ENCODE measurements at regions not wholly inside any gene's neighbourhood (a gene's known extent, or its start where the extent isn't known, plus 50 kb on each side); places are given as distances from the start of the nearest gene placed in this dataset.

DNA sequence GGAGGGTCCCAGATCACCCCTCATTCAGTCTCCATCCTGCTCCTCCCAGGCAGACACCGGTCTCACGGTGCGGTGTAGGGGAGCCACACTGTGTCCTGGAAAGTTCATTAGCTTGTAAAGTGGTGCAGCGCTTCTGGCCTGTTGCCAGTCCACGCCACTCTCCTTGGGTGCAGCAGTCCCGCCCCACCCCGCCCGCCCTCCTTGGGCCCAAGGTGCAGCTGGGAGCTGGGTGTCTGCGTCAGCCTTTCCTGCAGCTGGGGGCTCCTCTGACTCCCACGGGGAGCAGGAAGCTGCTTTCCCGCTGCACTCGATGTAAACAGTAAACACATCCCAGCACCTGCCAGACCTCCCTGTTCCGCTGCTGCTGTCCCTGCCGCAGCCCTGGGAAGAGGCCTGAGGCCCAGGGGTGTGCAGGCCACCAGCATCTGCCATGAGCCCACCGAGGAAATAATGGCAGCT, 53.8 kb upstream of the ASB18 start:
- H3K27ac Mint-ChIP-seq: no peak overlapping the region
- peaks cover 0 to 6% (median 2%) of the 10 kb centered on the region in 7 donors for H3K9me3 Mint-ChIP-seq
- no peak for DNase-seq
- Histone ChIP-seq H3K4me1 (ENCODE audit: control insufficient read depth, insufficient read depth, low read length, poor library complexity, severe bottlenecking) (no peaks in the 10 kb centered on the region), H3K27ac (ENCODE audit: insufficient read depth, low read length, poor library complexity, severe bottlenecking) (no peak overlapping the region), H3K36me3 (ENCODE audit: control insufficient read depth, insufficient read depth, low read length) (no peaks in the 10 kb centered on the region), H3K27me3 (ENCODE audit: control insufficient read depth, insufficient read depth, low read length) (no peaks in the 10 kb centered on the region), H3K9me3 (ENCODE audit: control insufficient read depth in 2 of 2, low read length in 2 of 2) (peaks cover 0 to 2% of the 10 kb centered on the region in 2 experiments), H3K4me3 (ENCODE audit: low read depth, low read length) (no peak overlapping the region)
- H3K36me3 Mint-ChIP-seq: no peaks in the 10 kb centered on the region
- H3K27me3 Mint-ChIP-seq: no peaks in the 10 kb centered on the region
- no peak overlapping the region for H3K4me3 Mint-ChIP-seq
- H3K4me1 Mint-ChIP-seq: no peaks in the 10 kb centered on the region
- ATAC-seq (ENCODE audit: low read depth in 2 of 2): no peak

GRCh38 chr2:236318401-236318800, 54.2 kb upstream of the ASB18 start:
- Mint-ChIP-seq H3K4me3 (no peak overlapping the region), H3K27ac (no peak overlapping the region), H3K4me1 (no peaks in the 10 kb centered on the region), H3K36me3 (no peaks in the 10 kb centered on the region), H3K9me3 (peaks cover 0 to 6% (median 2%) of the 10 kb centered on the region in 7 donors), H3K27me3 (no peaks in the 10 kb centered on the region)
- no peak overlapping the region for H3K4me3 ChIP-seq (ENCODE audit: low read depth, low read length)
- H3K4me1 ChIP-seq (ENCODE audit: control insufficient read depth, insufficient read depth, low read length, poor library complexity, severe bottlenecking): no peaks in the 10 kb centered on the region
- H3K36me3 ChIP-seq (ENCODE audit: control insufficient read depth, insufficient read depth, low read length): no peaks in the 10 kb centered on the region
- no peak for ATAC-seq (ENCODE audit: low read depth in 2 of 2)
- no peaks in the 10 kb centered on the region for H3K9me3 ChIP-seq (ENCODE audit: control insufficient read depth in 2 of 2, low read length in 2 of 2)
- DNase-seq: no peak
- H3K27me3 ChIP-seq (ENCODE audit: control insufficient read depth, insufficient read depth, low read length): no peaks in the 10 kb centered on the region
- no peak overlapping the region for H3K27ac ChIP-seq (ENCODE audit: insufficient read depth, low read length, poor library complexity, severe bottlenecking)

GRCh38 chr2:236319036-236319435, 54.8 kb upstream of the ASB18 start:
- H3K9me3 ChIP-seq (ENCODE audit: control insufficient read depth in 2 of 2, low read length in 2 of 2): no peaks in the 10 kb centered on the region
- ATAC-seq (ENCODE audit: low read depth in 2 of 2): no peak
- Mint-ChIP-seq H3K9me3 (peaks cover 0 to 2% (median 0%) of the 10 kb centered on the region in 7 donors), H3K27ac (no peak overlapping the region), H3K27me3 (no peaks in the 10 kb centered on the region), H3K4me3 (no peak overlapping the region), H3K36me3 (no peaks in the 10 kb centered on the region), H3K4me1 (no peaks in the 10 kb centered on the region)
- no peak overlapping the region for H3K27ac ChIP-seq (ENCODE audit: insufficient read depth, low read length, poor library complexity, severe bottlenecking)
- H3K27me3 ChIP-seq (ENCODE audit: control insufficient read depth, insufficient read depth, low read length): no peaks in the 10 kb centered on the region
- no peak for DNase-seq
- no peaks in the 10 kb centered on the region for H3K36me3 ChIP-seq (ENCODE audit: control insufficient read depth, insufficient read depth, low read length)
- H3K4me3 ChIP-seq (ENCODE audit: low read depth, low read length): no peak overlapping the region
- H3K4me1 ChIP-seq (ENCODE audit: control insufficient read depth, insufficient read depth, low read length, poor library complexity, severe bottlenecking): no peaks in the 10 kb centered on the region

DNA sequence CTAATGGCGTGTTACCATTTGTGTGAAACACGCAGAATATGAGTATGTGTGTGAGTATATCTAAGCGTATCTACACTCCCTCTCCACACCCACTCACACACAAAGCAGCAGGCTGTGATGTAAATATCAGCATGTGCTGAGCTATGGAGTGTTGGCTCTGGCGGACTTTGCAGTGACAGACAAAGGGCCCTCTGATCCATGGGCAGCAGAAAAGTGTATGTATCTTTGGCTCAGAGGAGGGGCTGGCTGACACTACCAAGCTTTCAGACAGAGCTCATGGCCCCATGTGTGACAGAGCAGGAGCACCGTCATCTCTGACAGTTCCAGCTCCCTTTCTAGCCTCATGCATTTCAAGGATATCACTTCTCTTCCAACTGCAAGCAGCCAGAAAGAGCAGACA, 57.2 kb upstream of the ASB18 start:
- Histone ChIP-seq H3K4me3 (ENCODE audit: low read depth, low read length) (no peak overlapping the region), H3K9me3 (ENCODE audit: control insufficient read depth in 2 of 2, low read length in 2 of 2) (no peaks in the 10 kb centered on the region), H3K27me3 (ENCODE audit: control insufficient read depth, insufficient read depth, low read length) (no peaks in the 10 kb centered on the region), H3K27ac (ENCODE audit: insufficient read depth, low read length, poor library complexity, severe bottlenecking) (no peak overlapping the region), H3K4me1 (ENCODE audit: control insufficient read depth, insufficient read depth, low read length, poor library complexity, severe bottlenecking) (no peaks in the 10 kb centered on the region), H3K36me3 (ENCODE audit: control insufficient read depth, insufficient read depth, low read length) (no peaks in the 10 kb centered on the region)
- no peak overlapping the region for H3K4me3 Mint-ChIP-seq
- H3K9me3 Mint-ChIP-seq: no peaks in the 10 kb centered on the region
- no peaks in the 10 kb centered on the region for H3K36me3 Mint-ChIP-seq
- DNase-seq: no peak
- no peaks in the 10 kb centered on the region for H3K27me3 Mint-ChIP-seq
- no peak for ATAC-seq (ENCODE audit: low read depth in 2 of 2)
- H3K27ac Mint-ChIP-seq: no peak overlapping the region
- H3K4me1 Mint-ChIP-seq: no peaks in the 10 kb centered on the region

- ATAC-seq (ENCODE audit: low read depth in 2 of 2) (no peak), DNase-seq (no peak)
- no peak overlapping the region for H3K27ac ChIP-seq (ENCODE audit: insufficient read depth, low read length, poor library complexity, severe bottlenecking)
- no peaks in the 10 kb centered on the region for H3K36me3 ChIP-seq (ENCODE audit: control insufficient read depth, insufficient read depth, low read length)
- Mint-ChIP-seq H3K36me3 (no peaks in the 10 kb centered on the region), H3K4me3 (no peak overlapping the region), H3K9me3 (no peaks in the 10 kb centered on the region), H3K4me1 (no peaks in the 10 kb centered on the region), H3K27me3 (peaks cover 15% of the 10 kb centered on the region), H3K27ac (no peak overlapping the region)
- no peaks in the 10 kb centered on the region for H3K4me1 ChIP-seq (ENCODE audit: control insufficient read depth, insufficient read depth, low read length, poor library complexity, severe bottlenecking)
- peaks cover 2% of the 10 kb centered on the region for H3K27me3 ChIP-seq (ENCODE audit: control insufficient read depth, insufficient read depth, low read length)
- H3K9me3 ChIP-seq (ENCODE audit: control insufficient read depth in 2 of 2, low read length in 2 of 2): no peaks in the 10 kb centered on the region
- no peak overlapping the region for H3K4me3 ChIP-seq (ENCODE audit: low read depth, low read length)
These were observed 69.4 kb upstream of the ASB18 start for GRCh38 chr2:236333417-236334121.

DNA sequence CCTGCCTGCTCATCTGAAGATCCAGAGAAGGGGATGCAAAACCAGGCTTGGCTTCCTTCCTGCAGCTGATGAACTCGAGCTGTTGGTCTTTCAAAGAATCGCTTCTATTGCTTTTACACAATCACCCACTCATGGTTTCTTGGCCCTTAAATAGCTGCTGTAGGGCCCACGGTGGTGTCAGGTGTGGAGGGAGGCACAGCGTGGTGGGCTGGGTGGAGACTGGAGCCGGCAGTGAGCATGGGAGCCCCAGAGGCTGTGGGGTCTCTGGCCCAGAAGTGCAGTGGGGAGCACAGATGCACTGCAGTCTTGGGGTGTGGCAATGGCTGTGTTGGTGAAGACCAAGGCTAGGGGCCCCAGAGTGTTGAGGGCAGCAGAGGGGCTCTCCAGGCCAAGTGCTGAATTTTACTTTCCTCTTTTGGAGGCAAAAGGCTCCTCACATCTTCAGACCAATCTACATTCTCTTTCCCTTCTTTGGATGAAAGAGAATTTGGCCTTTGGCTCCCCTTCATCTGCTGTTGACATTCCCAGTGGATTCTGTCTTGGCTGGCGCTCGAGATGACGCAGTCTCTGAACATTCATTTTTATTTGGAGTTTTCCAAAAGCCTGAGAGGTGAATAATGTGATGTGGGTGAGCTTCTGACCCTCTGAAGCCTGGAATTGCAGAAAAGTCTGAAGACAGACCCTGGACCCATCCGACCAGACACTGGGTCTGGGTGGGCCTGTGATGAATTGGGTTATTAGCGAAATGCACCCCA, 70.1 kb upstream of the ASB18 start:
- Mint-ChIP-seq H3K4me3 (no peak overlapping the region), H3K9me3 (no peaks in the 10 kb centered on the region), H3K27me3 (peaks cover 22% of the 10 kb centered on the region), H3K36me3 (no peaks in the 10 kb centered on the region), H3K4me1 (no peaks in the 10 kb centered on the region), H3K27ac (no peak overlapping the region)
- ATAC-seq (ENCODE audit: low read depth in 2 of 2) (no peak), DNase-seq (no peak)
- H3K4me1 ChIP-seq (ENCODE audit: control insufficient read depth, insufficient read depth, low read length, poor library complexity, severe bottlenecking): no peaks in the 10 kb centered on the region
- peaks cover 2% of the 10 kb centered on the region for H3K27me3 ChIP-seq (ENCODE audit: control insufficient read depth, insufficient read depth, low read length)
- no peak overlapping the region for H3K4me3 ChIP-seq (ENCODE audit: low read depth, low read length)
- no peaks in the 10 kb centered on the region for H3K9me3 ChIP-seq (ENCODE audit: control insufficient read depth in 2 of 2, low read length in 2 of 2)
- H3K36me3 ChIP-seq (ENCODE audit: control insufficient read depth, insufficient read depth, low read length): no peaks in the 10 kb centered on the region
- H3K27ac ChIP-seq (ENCODE audit: insufficient read depth, low read length, poor library complexity, severe bottlenecking): no peak overlapping the region

- H3K4me3 ChIP-seq (ENCODE audit: low read depth, low read length): no peak overlapping the region
- no peaks in the 10 kb centered on the region for H3K4me1 Mint-ChIP-seq
- no peaks in the 10 kb centered on the region for H3K27me3 ChIP-seq (ENCODE audit: control insufficient read depth, insufficient read depth, low read length)
- H3K27ac ChIP-seq (ENCODE audit: insufficient read depth, low read length, poor library complexity, severe bottlenecking): no peak overlapping the region
- no peak for ATAC-seq (ENCODE audit: low read depth in 2 of 2)
- H3K36me3 ChIP-seq (ENCODE audit: control insufficient read depth, insufficient read depth, low read length): no peaks in the 10 kb centered on the region
- no peaks in the 10 kb centered on the region for H3K4me1 ChIP-seq (ENCODE audit: control insufficient read depth, insufficient read depth, low read length, poor library complexity, severe bottlenecking)
- no peaks in the 10 kb centered on the region for H3K9me3 Mint-ChIP-seq
- no peaks in the 10 kb centered on the region for H3K9me3 ChIP-seq (ENCODE audit: control insufficient read depth in 2 of 2, low read length in 2 of 2)
- no peak overlapping the region for H3K27ac Mint-ChIP-seq
- H3K4me3 Mint-ChIP-seq: no peak overlapping the region
- no peaks in the 10 kb centered on the region for H3K36me3 Mint-ChIP-seq
- DNase-seq: no peak
- peaks cover 15% of the 10 kb centered on the region for H3K27me3 Mint-ChIP-seq
These were observed 71.7 kb upstream of the ASB18 start for GRCh38 chr2:236335696-236336574.
